Endothelial cell of umbilical vein (primary cell): ENCODE measurements at regions not wholly inside any gene's neighbourhood (a gene's known extent, or its start where the extent isn't known, plus 50 kb on each side); places are given as distances from the start of the nearest gene placed in this dataset.
A peak's percentile ranks its signal among the peaks of the same experiment; 100 is the strongest.

Experiments
- BruUV-seq: library from RNA; stranded (reverse); fragments of 400-500 nt; replicated peaks from 2 replicates; lab custom pipeline; 2021; lab: Mats Ljungman, UMichigan
- CTCF ChIA-PET: fragments of 300-600, 350-600 bp; sonication (Branson Sonifier 250); formaldehyde crosslinking; loops from one replicate; lab custom pipeline; 2021; ENCODE audit warnings: antibody characterized with exemption, inconsistent platforms; lab: Charles Lee
- POLR2A ChIA-PET: fragments of 300-600, 350-600 bp; sonication (Branson Sonifier 250); formaldehyde crosslinking; loops from one replicate; lab custom pipeline; 2021; ENCODE audit warnings: antibody characterized with exemption, inconsistent platforms; lab: Charles Lee
- DNase-seq: peaks from one replicate; pipeline ENCODE4 v3.0.0-alpha.2; 2011; ENCODE audit warnings: low read depth, low spot score
- FAIRE-seq: peaks from 2 replicates; lab custom pipeline; 2011; peaks lifted over from hg19 to GRCh38; lab: Jason Lieb, UNC
- H2AFZ ChIP-seq: 2 replicates; pipeline ENCODE4 v1.6.0; 2012; ENCODE audit warnings: low read depth, low read length, control low read depth, inconsistent platforms
- H3K27ac ChIP-seq: 2 replicates; pipeline ENCODE4 v1.5.1; 2011; ENCODE audit warnings: low read depth, mild to moderate bottlenecking, control low read depth, low read length, moderate library complexity; ENCODE audit not compliant: insufficient read depth
- H3K27me3 ChIP-seq, 2 experiments: 2 replicates each; pipeline versions ENCODE4 v1.6.0 to v1.6.1; 2011; ENCODE audit warnings: low read length in 2 of 2, mixed read lengths in 1 of 2; ENCODE audit not compliant: control insufficient read depth in 2 of 2, insufficient read depth in 2 of 2
- H3K36me3 ChIP-seq, 2 experiments: 2 replicates in 1 of 2; 3 replicates in 1 of 2; pipeline ENCODE4 v1.5.1; 2011; ENCODE audit warnings: low read length in 2 of 2, mild to moderate bottlenecking in 1 of 2, moderate library complexity in 1 of 2; ENCODE audit not compliant: control insufficient read depth in 2 of 2, insufficient read depth in 2 of 2; ENCODE audit errors: extremely low read depth in 1 of 2
- H3K4me1 ChIP-seq: 3 replicates; pipeline ENCODE4 v1.5.1; 2011; ENCODE audit warnings: mild to moderate bottlenecking, low read length; ENCODE audit not compliant: control insufficient read depth, insufficient read depth; ENCODE audit errors: extremely low read depth
- H3K4me2 ChIP-seq: 2 replicates; pipeline ENCODE4 v1.6.1; 2011; ENCODE audit warnings: low read length, control low read depth, mixed read lengths; ENCODE audit not compliant: insufficient read depth
- H3K4me3 ChIP-seq, 3 experiments: fragments of 200-600 bp in 1 of 3; sonication (generic), shearing (Covaris generic) in 1 of 3; replicated peaks in 1 of 3; 2 replicates each; pipeline ENCODE4 v1.5.1; 2011 to 2016; ENCODE audit warnings: control low read depth in 3 of 3, low read length in 3 of 3, mild to moderate bottlenecking in 2 of 3, inconsistent platforms in 1 of 3, low read depth in 1 of 3, moderate library complexity in 1 of 3; ENCODE audit not compliant: insufficient read depth in 1 of 3
- H3K79me2 ChIP-seq: 2 replicates; pipeline ENCODE4 v1.6.0; 2012; ENCODE audit warnings: low read length, inconsistent platforms; ENCODE audit not compliant: control insufficient read depth, insufficient read depth
- H3K9ac ChIP-seq: replicated peaks from 2 replicates; pipeline ENCODE3; 2011; ENCODE audit warnings: low read length, control low read depth; ENCODE audit not compliant: insufficient read depth; ENCODE audit errors: extremely low read depth
- H3K9me1 ChIP-seq: replicated peaks from 3 replicates; pipeline ENCODE4 v1.6.0; 2011; ENCODE audit warnings: mild to moderate bottlenecking, low read length; ENCODE audit not compliant: control insufficient read depth, insufficient read depth; ENCODE audit errors: extremely low read depth
- H3K9me3 ChIP-seq: replicated peaks from 2 replicates; pipeline ENCODE4 v1.5.1; 2012; ENCODE audit warnings: low read length, inconsistent platforms; ENCODE audit not compliant: control insufficient read depth, insufficient read depth
- H4K20me1 ChIP-seq: replicated peaks from 2 replicates; pipeline ENCODE3; 2011; ENCODE audit warnings: mild to moderate bottlenecking, low read length; ENCODE audit not compliant: control insufficient read depth, insufficient read depth; ENCODE audit errors: extremely low read depth
- FOS ChIP-seq: IDR thresholded peaks from 2 replicates; pipeline ENCODE4 v1.6.1; 2011; ENCODE audit warnings: mild to moderate bottlenecking, low read length, moderate library complexity, borderline replicate concordance; ENCODE audit not compliant: insufficient read depth
- JUN ChIP-seq: IDR thresholded peaks from 2 replicates; pipeline ENCODE4 v1.6.1; 2011; ENCODE audit warnings: borderline replicate concordance, low read depth; ENCODE audit not compliant: insufficient read length, insufficient read depth
- MYC ChIP-seq: IDR thresholded peaks from one replicate; pipeline ENCODE4 v1.6.1; 2011; ENCODE audit warnings: mild to moderate bottlenecking, low read depth, low read length
- POLR2A ChIP-seq: IDR thresholded peaks from 2 replicates; pipeline ENCODE4 v1.6.1; 2012; ENCODE audit warnings: low read depth, mild to moderate bottlenecking, control low read depth, low read length
- POLR2AphosphoS5 ChIP-seq: IDR thresholded peaks from 2 replicates; pipeline ENCODE4 v1.6.1; 2012; ENCODE audit warnings: low read depth, mild to moderate bottlenecking, control low read depth, low read length, moderate library complexity; ENCODE audit not compliant: insufficient read depth
- dilution Hi-C: fragments of 300-500 bp; cut with MboI; formaldehyde crosslinking; loops from one replicate; pipeline ENCODE4 v1.15.0; 2019; ENCODE audit warnings: low sequenced_read_pairs; ENCODE audit not compliant: extremely low pct_ligation_motif_present
- intact Hi-C: fragments of 100-400 bp; cut with micrococcal nuclease; formaldehyde crosslinking; loops from one replicate; pipeline ENCODE4 v1.10.0; 2022
- TF ChIP-seq, protein P1 (sequence below), 2 donors: IDR thresholded peaks; 1 replicate in 1 of 2; 2 replicates in 1 of 2; pipeline ENCODE4 v1.5.1; 2011; ENCODE audit warnings: low read length in 2 of 2, mild to moderate bottlenecking in 2 of 2, moderate library complexity in 2 of 2, control low read depth in 1 of 2, inconsistent platforms in 1 of 2, low read depth in 1 of 2; ENCODE audit not compliant: insufficient read depth in 1 of 2; ENCODE audit errors: extremely low read depth in 1 of 2

GRCh38 chr1:87794788-87795614, 466.3 kb downstream of the LMO4 start:
- intact Hi-C loops (loop anchor here (5.0 to 10.0 kb wide), 2 partner anchors 108 to 270 kb away; no protein-coding TSS in a partner anchor), dilution Hi-C loops (no loop called here)
- H3K36me3 ChIP-seq, result no peaks in the 10 kb centered on the region
- H3K9me1 ChIP-seq, result no peaks in the 10 kb centered on the region
- DNase-seq, result peak; percentile 62
- peaks cover 10% of the 10 kb centered on the region for H3K4me1 ChIP-seq
- no TSS peak for BruUV-seq
- H2AFZ ChIP-seq, result no peak overlapping the region
- no peak overlapping the region for H3K9ac ChIP-seq
- H3K79me2 ChIP-seq, result no peaks in the 10 kb centered on the region
- H3K4me3 ChIP-seq, result no peak overlapping the region
- CTCF ChIA-PET, result no interaction called here
- POLR2A ChIA-PET, result no interaction called here
- H4K20me1 ChIP-seq, result no peaks in the 10 kb centered on the region
- FAIRE-seq, result no peak
- H3K9me3 ChIP-seq, result no peaks in the 10 kb centered on the region
- H3K4me2 ChIP-seq, result no peak overlapping the region
- TF ChIP-seq POLR2AphosphoS5, result no peak
- TF ChIP-seq MYC, result no peak
- TF ChIP-seq JUN, result peak; percentile 73
- TF ChIP-seq, protein P1, sequence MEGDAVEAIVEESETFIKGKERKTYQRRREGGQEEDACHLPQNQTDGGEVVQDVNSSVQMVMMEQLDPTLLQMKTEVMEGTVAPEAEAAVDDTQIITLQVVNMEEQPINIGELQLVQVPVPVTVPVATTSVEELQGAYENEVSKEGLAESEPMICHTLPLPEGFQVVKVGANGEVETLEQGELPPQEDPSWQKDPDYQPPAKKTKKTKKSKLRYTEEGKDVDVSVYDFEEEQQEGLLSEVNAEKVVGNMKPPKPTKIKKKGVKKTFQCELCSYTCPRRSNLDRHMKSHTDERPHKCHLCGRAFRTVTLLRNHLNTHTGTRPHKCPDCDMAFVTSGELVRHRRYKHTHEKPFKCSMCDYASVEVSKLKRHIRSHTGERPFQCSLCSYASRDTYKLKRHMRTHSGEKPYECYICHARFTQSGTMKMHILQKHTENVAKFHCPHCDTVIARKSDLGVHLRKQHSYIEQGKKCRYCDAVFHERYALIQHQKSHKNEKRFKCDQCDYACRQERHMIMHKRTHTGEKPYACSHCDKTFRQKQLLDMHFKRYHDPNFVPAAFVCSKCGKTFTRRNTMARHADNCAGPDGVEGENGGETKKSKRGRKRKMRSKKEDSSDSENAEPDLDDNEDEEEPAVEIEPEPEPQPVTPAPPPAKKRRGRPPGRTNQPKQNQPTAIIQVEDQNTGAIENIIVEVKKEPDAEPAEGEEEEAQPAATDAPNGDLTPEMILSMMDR (IDR thresholded peaks at IDR 0.05; ENCODE audit: extremely low read depth in 1 of 2, insufficient read depth in 1 of 2, low read depth in 1 of 2, low read length in 2 of 2), result no peak
- no peak for TF ChIP-seq POLR2A
- TF ChIP-seq FOS, result peak; percentile 90
- no peaks in the 10 kb centered on the region for H3K27me3 ChIP-seq
- no peak overlapping the region for H3K27ac ChIP-seq
